GM12892 (cell line): ENCODE measurements at regions not wholly inside any gene's neighbourhood (a gene's known extent, or its start where the extent isn't known, plus 50 kb on each side); places are given as distances from the start of the nearest gene placed in this dataset.

Source experiments
- DNase-seq: peaks from one replicate; pipeline ENCODE4 v3.0.0; 2011; ENCODE audit not compliant: insufficient read length
- FAIRE-seq: peaks from 2 replicates; lab custom pipeline; 2011; peaks lifted over from hg19 to GRCh38; lab: Jason Lieb, UNC
- POLR2A ChIP-seq: IDR thresholded peaks from 2 replicates; pipeline ENCODE4 v1.6.1; 2011; ENCODE audit warnings: low read depth, low read length, control low read depth
- POLR2AphosphoS5 ChIP-seq: IDR thresholded peaks from 2 replicates; pipeline ENCODE4 v1.6.1; 2011; ENCODE audit warnings: low read depth, low read length, control low read depth
- TAF1 ChIP-seq: IDR thresholded peaks from 2 replicates; pipeline ENCODE4 v1.6.1; 2011; ENCODE audit warnings: low read depth, mild to moderate bottlenecking, control low read depth, low read length, borderline replicate concordance

- TF ChIP-seq POLR2AphosphoS5 (no peak), TAF1 (no peak), POLR2A (no peak)
- DNase-seq (no peak), FAIRE-seq (no peak)
Observed at GRCh38 chr11:15645201-15645600, 530.5 kb downstream of the INSC start.

- no peak for DNase-seq
Observed at GRCh38 chr11:15649371-15650104, 534.8 kb downstream of the INSC start.

GRCh38 chr11:15650105-15650938, 535.6 kb downstream of the INSC start:
- FAIRE-seq (peak; percentile 94), DNase-seq (peak; percentile 76)
- TF ChIP-seq POLR2A, result no peak
- no peak for TF ChIP-seq TAF1
- TF ChIP-seq POLR2AphosphoS5, result no peak

More at GRCh38 chr11:15649371-15650104, 534.8 kb downstream of the INSC start:
- no peak for TF ChIP-seq POLR2A
- no peak for TF ChIP-seq POLR2AphosphoS5
- no peak for TF ChIP-seq TAF1
- FAIRE-seq, result no peak

GRCh38 chr11:15651033-15651432, 536.3 kb downstream of the INSC start:
- TF ChIP-seq POLR2A (no peak), TAF1 (no peak), POLR2AphosphoS5 (no peak)
- DNase-seq (no peak), FAIRE-seq (no peak)

GRCh38 chr11:15651816-15652215, 537.1 kb downstream of the INSC start:
- DNase-seq (no peak), FAIRE-seq (no peak)
- TF ChIP-seq TAF1, result no peak
- no peak for TF ChIP-seq POLR2A
- TF ChIP-seq POLR2AphosphoS5, result no peak

GRCh38 chr11:15653191-15653710, 538.5 kb downstream of the INSC start:
- FAIRE-seq (no peak), DNase-seq (no peak)
- no peak for TF ChIP-seq TAF1
- no peak for TF ChIP-seq POLR2AphosphoS5
- no peak for TF ChIP-seq POLR2A

- TF ChIP-seq POLR2A, result no peak
- no peak for TF ChIP-seq TAF1
- TF ChIP-seq POLR2AphosphoS5, result no peak
- DNase-seq (no peak), FAIRE-seq (no peak)
Observed at GRCh38 chr11:15654451-15654850, 539.7 kb downstream of the INSC start.

GRCh38 chr11:15655552-15655951, 540.8 kb downstream of the INSC start:
- DNase-seq, result no peak
- FAIRE-seq, result no peak
- no peak for TF ChIP-seq TAF1
- no peak for TF ChIP-seq POLR2AphosphoS5
- TF ChIP-seq POLR2A, result no peak

GRCh38 chr11:15657264-15657663, 542.5 kb downstream of the INSC start:
- FAIRE-seq (no peak), DNase-seq (no peak)
- TF ChIP-seq POLR2A, result no peak
- no peak for TF ChIP-seq POLR2AphosphoS5
- no peak for TF ChIP-seq TAF1

- no peak for FAIRE-seq
- no peak for DNase-seq
- TF ChIP-seq POLR2AphosphoS5, result no peak
- TF ChIP-seq POLR2A, result no peak
- TF ChIP-seq TAF1, result no peak
Observed at GRCh38 chr11:15660496-15660895, 545.8 kb downstream of the INSC start.

GRCh38 chr11:15662285-15662684, 547.6 kb downstream of the INSC start:
- no peak for FAIRE-seq
- TF ChIP-seq POLR2AphosphoS5 (no peak), POLR2A (no peak), TAF1 (no peak)

GRCh38 chr11:15663777-15664218, 549.1 kb downstream of the INSC start:
- FAIRE-seq, result no peak

More at GRCh38 chr11:15662285-15662684, 547.6 kb downstream of the INSC start:
- DNase-seq, result no peak

More at GRCh38 chr11:15663777-15664218, 549.1 kb downstream of the INSC start:
- no peak for DNase-seq
- no peak for TF ChIP-seq POLR2A
- no peak for TF ChIP-seq POLR2AphosphoS5
- TF ChIP-seq TAF1, result no peak
